ENCODE measurements at regions not wholly inside any gene's neighbourhood (a gene's known extent, or its start where the extent isn't known, plus 50 kb on each side); places are given as distances from the start of the nearest gene placed in this dataset.

GRCh38 chr9:31605164-31605563 lies 779.3 kb upstream of the ACO1 start:
- no peaks in the 10 kb centered on the region for H3K9me3 ChIP-seq
- no peak for TF ChIP-seq CTCF (IDR thresholded peaks at IDR 0.05)
- DNase-seq = no peak
- no peak overlapping the region for H3K4me3 ChIP-seq
- H3K36me3 ChIP-seq = no peaks in the 10 kb centered on the region
- no peaks in the 10 kb centered on the region for H3K27me3 ChIP-seq
- no peaks in the 10 kb centered on the region for H3K4me1 ChIP-seq
- intact Hi-C loops (cut with DNase I) = no loop called here
- no peak for ATAC-seq
- H3K27ac ChIP-seq = no peak overlapping the region
- 98 to 100% methylated on average over 2 of the region's 2 CpGs for WGBS, 2 donors

- no peak for ATAC-seq
- no peaks in the 10 kb centered on the region for H3K9me3 ChIP-seq
- DNase-seq = no peak
- intact Hi-C loops (cut with DNase I) = no loop called here
- no peak overlapping the region for H3K4me3 ChIP-seq
- H3K36me3 ChIP-seq = no peaks in the 10 kb centered on the region
- H3K27ac ChIP-seq = no peak overlapping the region
- no peaks in the 10 kb centered on the region for H3K4me1 ChIP-seq
- WGBS, 2 donors = 62 to 76% methylated on average over 1 of the region's 1 CpG
- no peaks in the 10 kb centered on the region for H3K27me3 ChIP-seq
- no peak for TF ChIP-seq CTCF (IDR thresholded peaks at IDR 0.05)
Measured at GRCh38 chr9:31606678-31607077, 777.8 kb upstream of the ACO1 start.

GRCh38 chr9:31608416-31608815 lies 776.0 kb upstream of the ACO1 start:
- no peak for DNase-seq
- intact Hi-C loops (cut with DNase I) = no loop called here
- H3K27me3 ChIP-seq = no peaks in the 10 kb centered on the region
- H3K36me3 ChIP-seq = no peaks in the 10 kb centered on the region
- H3K4me1 ChIP-seq = no peaks in the 10 kb centered on the region
- TF ChIP-seq CTCF (IDR thresholded peaks at IDR 0.05) = no peak
- H3K4me3 ChIP-seq = no peak overlapping the region
- ATAC-seq = no peak
- H3K27ac ChIP-seq = no peak overlapping the region
- no peaks in the 10 kb centered on the region for H3K9me3 ChIP-seq

GRCh38 chr9:31608881-31609280 lies 775.6 kb upstream of the ACO1 start:
- Histone ChIP-seq H3K27ac (no peak overlapping the region), H3K4me1 (no peaks in the 10 kb centered on the region), H3K27me3 (no peaks in the 10 kb centered on the region), H3K9me3 (no peaks in the 10 kb centered on the region), H3K36me3 (no peaks in the 10 kb centered on the region), H3K4me3 (no peak overlapping the region)
- TF ChIP-seq CTCF (IDR thresholded peaks at IDR 0.05) = no peak
- DNase-seq = no peak
- WGBS, 2 donors = 65 to 73% methylated on average over 1 of the region's 1 CpG
- intact Hi-C loops (cut with DNase I) = no loop called here
- ATAC-seq = no peak
